GM21717 (cell line): ENCODE measurements at regions not wholly inside any gene's neighbourhood (a gene's known extent, or its start where the extent isn't known, plus 50 kb on each side); places are given as distances from the start of the nearest gene placed in this dataset.
"Not testable (repeated sequence)": the region's sequence is repeated elsewhere in the genome, so short reads cannot be mapped to it uniquely, and the experiment has no call there.

Experiments used
- ATAC-seq: cut with Tn5 transposase; IDR thresholded peaks from one replicate; pipeline ENCODE4 v1.9.1; 2021; ENCODE audit warnings: mild to moderate bottlenecking, moderate library complexity; ENCODE audit not compliant: unreplicated experiment

- ATAC-seq, result no peak
These were observed 173.5 kb downstream of the LMBRD1 start for GRCh38 chr6:69623357-69623756.

- ATAC-seq, result no peak
These were observed 173.9 kb downstream of the LMBRD1 start for GRCh38 chr6:69622924-69623323.

DNA sequence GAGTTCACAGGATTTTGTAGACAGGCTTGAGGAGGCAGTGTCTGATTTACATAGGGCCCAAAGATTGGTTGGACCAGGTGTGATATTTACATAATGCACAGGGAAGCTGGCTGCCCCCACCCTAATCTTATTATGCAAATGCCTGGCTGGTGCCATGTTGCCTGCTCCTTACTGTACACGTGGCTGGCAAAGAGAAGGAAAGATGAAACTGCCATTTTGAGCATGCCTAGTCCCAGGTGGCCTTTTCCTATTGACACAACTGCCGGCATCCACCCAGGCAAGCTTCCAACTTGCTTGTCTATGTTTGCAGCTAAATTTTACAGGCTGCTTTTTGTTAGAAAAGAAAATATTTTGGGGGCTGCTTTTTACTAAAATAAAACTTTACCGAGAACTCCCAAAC is 174.6 kb downstream of the LMBRD1 start:
- ATAC-seq, result no peak

DNA sequence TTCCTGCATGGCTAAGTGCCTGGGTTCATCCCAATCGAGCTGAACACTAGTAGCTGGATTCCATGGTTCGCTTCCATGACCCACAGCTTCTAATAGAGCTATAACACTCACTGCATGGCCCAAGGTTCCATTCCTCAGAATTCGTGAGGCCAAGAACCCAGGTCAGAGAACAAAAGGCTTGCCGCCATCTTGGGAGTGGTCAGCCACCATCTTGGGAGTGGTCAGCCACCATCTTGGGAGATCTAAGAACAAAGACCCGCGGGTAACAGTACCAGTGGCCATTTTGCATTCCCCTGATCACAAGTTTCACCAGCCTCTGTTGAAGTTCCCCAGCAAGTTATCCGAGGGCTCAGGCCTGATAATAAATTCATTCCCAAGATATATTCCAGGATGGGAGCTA is 179.6 kb downstream of the LMBRD1 start:
- ATAC-seq, result no peak

- no peak for ATAC-seq
These were observed 186.9 kb downstream of the LMBRD1 start for GRCh38 chr6:69609836-69610472.

GRCh38 chr6:69601132-69601531 is 195.7 kb downstream of the LMBRD1 start:
- no peak for ATAC-seq

DNA sequence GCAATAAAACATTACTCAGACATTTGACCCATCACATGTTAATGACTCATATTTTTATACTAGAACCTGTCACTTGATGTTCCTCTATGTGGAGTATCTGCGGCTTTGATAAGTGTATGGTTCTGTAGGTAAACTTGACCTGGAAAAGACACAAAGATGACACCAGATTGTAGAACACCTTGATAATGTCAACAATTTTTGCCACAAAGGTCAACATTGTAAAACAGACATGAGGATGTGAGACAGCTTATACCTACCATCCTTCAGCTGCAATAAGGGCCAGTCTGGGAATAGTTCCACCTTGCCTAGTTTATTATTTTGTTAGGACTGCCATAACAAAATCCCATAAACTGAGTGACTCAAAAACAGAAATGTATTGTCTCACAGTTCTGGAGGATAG is 202.4 kb downstream of the LMBRD1 start:
- no peak for ATAC-seq

DNA sequence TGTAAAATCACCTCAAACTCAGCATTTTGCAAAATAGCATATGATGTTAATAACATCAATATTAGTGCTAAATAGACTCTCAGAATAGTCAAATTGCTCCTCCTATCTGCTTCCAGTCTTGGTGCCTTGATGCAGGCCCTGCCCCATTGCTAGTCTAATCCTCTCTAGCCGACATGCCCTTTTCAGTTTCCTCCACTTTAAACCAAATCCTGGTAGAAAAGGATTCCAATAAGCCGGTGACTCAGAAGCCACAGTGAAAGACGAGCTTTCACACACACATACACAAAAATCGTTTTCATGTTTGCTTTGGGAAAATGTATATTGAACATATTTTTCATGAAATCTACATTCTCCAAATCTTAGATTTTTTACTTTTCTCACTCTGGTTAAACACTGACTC is 203.1 kb downstream of the LMBRD1 start:
- ATAC-seq, result no peak

DNA sequence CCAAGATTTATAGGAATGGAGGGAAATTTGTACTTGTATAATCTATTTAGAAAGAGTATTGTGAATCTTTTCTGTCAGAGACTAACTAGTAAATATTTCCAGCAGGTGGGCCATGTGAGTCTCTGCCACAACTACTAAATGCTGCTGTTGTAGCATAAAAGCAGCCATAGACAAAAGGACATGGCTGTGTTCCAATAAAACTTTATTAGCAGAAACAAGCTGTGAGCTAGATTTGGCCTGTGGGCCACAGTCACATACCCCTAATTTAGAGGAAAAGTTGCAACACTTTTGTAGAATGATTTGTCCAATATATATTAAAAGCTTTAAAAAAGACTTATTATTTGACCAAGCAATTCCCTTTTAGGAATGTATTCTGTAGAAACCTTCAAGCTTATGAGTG is 207.2 kb downstream of the LMBRD1 start:
- no peak for ATAC-seq

DNA sequence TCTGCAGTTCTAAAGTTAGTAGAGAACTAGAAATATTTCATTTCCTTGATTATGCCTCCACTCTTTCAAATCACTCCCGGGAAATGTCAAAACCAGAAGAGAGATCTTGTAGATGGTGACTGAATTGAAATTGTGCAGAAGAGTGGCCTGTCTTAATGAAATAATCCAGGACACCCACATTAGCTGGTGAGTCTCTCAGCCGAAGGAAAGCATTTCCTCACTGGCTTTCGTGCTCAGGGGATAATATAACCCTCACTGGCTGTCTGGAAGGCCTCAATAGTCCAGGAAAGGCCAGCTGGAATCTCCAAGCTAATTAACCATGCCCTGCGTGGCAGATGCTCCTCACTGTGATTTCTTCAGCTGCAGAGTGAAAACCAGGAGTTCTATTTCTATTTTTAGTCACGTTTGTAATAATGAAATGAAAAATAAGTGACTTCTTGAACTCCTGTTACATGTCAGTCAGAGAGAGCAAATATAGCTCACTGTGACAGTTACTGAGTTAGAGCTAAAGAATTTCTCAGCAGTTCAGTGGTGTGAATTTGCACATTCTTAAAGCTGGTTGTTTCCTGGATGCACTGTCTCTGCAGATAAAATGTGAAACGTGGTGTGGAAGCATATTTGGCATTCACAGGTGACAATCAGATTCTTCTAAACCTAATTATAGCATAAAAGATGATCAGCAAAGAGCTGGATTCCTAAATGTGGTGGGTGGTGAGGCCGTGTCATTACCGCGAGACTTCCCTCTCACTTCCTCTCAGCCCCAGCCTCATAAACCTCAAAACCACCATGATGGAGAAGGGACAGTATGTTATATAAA is 211.7 kb downstream of the LMBRD1 start:
- ATAC-seq, result peak; percentile 95

- ATAC-seq, result no peak
These were observed 212.3 kb downstream of the LMBRD1 start for GRCh38 chr6:69584536-69584912.

- ATAC-seq, result no peak
These were observed 215.2 kb downstream of the LMBRD1 start for GRCh38 chr6:69581581-69581980.

- ATAC-seq, result no peak
These were observed 216.1 kb downstream of the LMBRD1 start for GRCh38 chr6:69580706-69581105.

DNA sequence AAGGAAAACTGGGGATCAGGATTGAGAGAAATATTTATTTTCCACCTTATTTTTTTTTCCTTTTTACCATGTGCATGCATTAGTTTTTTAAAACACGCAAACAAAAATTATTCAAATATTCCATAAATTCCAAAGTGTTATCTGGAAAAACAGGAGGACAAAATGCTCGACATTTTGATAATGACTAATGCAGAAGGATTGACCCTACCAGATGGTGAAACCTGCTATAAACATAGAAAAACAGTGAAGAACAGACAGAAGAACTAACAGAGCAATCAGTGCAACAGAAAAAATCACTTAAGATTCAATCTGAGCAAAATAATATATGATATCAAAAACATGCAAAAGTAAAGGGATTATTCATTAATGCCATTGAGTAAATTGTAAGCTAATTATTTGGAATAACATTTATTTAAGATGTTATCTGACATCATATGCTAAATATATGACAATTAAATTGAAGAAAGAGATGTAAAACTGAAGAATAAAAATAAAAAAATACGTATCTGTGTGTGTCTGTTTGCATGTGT is 218.4 kb downstream of the LMBRD1 start:
- ATAC-seq, result no peak

- ATAC-seq, result no peak
These were observed 225.6 kb downstream of the LMBRD1 start for GRCh38 chr6:69571234-69571633.

- ATAC-seq, result no peak
These were observed 226.7 kb downstream of the LMBRD1 start for GRCh38 chr6:69570106-69570505.

DNA sequence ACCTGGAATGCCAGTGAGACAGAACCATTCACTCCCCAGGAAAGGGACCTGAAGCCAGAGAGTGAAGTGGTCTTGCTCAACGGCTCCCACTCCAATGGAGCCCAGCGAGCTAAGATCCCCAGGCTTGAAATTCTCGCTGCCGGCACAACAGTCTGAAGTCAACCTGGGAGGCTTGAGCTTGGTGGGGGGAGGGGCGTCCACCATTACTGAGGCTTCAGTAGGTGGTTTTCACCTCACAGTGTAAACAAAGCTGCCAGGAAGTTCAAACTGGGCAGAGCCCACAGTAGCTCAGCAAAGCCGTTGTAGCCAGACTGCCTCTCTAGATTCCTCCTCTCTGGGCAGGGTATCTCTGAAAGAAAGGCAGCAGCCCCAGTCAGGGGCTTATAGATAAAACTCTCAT is 236.2 kb downstream of the LMBRD1 start:
- ATAC-seq, result not testable (repeated sequence)

- ATAC-seq, result no peak
These were observed 241.6 kb downstream of the LMBRD1 start for GRCh38 chr6:69555088-69555638.

DNA sequence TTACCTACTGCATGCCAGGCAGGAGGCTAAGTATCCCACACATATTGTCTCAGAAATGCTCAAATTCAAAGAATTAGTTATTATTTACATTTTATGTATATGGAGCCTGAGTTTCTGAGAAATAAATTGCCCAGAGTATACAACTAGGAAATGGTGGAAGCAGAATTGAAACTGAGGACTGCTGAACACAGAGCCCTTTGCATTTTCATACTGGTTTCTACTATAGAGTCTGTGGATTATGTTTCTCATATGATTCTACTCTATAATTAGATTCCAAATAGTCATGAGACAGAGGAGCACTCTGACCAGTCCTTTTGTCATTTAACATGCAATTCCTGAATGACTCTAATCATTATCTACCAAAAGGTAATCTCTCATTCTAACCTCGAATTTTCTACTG is 254.3 kb downstream of the LMBRD1 start:
- ATAC-seq, result no peak

DNA sequence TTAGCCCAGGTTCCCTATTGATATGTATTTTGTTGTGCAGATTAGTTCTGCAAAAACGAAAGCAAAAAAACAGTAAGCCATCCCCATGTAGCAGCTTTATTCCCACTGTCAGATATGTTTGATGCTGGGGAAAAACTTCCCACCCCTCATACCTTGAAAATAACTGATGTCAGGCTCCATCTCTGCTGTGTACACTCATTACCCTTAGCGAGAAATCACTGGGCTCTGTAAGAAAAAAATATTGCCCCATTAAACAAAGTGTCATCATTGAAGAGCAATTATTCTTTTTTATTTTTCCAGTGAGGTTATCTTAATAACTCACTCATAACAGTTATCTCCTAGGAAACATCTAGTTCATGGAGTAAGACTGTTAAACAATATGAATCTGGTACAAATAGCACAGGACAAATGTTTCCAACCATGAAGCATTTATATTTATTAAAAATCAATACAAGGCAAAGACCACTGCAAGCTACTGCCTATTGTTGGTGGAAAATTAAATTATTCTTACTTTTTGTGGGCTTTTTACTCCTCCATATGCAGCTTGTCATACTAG is 268.8 kb downstream of the LMBRD1 start:
- no peak for ATAC-seq

GRCh38 chr6:69515480-69515879 is 281.3 kb downstream of the LMBRD1 start:
- ATAC-seq, result not testable (repeated sequence)

DNA sequence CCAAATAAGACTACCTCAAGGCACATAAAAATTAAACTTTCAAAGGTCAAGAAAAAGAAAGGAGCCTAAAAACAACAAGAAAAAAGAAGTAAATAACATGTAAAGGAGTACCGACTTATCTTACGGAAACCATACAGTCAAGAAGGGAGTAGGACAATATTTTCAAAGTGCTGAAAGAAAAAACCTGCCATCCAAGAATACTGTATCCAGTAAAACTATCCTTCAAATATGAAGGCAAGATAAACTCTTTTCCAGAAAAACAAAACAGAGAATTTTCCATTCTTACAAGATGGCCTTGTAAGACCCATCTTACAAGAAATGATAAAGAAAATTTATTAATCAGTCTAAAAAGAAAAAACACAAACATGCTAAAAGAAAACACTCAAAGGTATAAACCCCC is 302.2 kb downstream of the LMBRD1 start:
- no peak for ATAC-seq
